HG03039 (cell line): ENCODE measurements at regions not wholly inside any gene's neighbourhood (a gene's known extent, or its start where the extent isn't known, plus 50 kb on each side); places are given as distances from the start of the nearest gene placed in this dataset.

Experiments used
- ATAC-seq: cut with Tn5 transposase; IDR thresholded peaks from one replicate; pipeline ENCODE4 v1.9.1; 2021; ENCODE audit warnings: mild to moderate bottlenecking, moderate library complexity; ENCODE audit not compliant: unreplicated experiment

DNA sequence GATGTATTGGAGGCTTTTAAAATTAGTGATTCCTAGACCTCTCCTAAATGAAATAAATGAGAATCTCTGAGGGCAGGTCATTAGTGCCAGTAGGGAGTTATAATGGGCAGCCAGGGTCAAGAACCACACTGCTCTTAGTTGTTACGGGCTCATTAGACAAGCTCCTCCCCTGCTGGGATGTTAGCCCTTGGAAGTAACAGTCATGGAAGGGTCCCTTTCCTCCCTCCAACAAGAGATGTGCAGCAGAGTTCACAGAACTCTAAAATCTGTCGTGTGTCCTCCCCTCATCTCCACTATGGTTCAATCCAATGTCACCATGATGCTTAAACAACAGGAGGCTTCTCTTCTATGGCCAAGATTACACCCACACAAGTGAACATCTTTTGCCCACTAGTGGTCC is 419.5 kb downstream of the INSC start:
- no peak for ATAC-seq

DNA sequence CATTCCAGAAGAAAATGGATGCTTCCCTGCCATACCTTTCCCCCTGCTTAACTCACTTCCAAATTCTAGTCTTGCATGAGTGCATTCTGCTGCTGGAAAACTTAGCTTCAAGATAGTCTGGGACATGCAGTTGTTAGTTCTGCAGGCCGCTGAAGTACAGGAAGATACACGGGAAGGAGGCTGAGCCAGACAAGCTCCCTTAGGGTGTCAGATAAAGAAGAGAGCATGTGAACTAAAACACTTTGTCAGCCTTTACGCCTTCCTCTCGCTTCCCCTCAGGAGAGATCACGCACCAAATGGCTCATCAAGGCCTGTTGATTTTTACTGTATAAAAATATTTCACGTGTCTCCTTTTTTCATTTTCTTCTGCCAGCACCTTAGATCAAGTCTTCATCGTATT is 420.7 kb downstream of the INSC start:
- no peak for ATAC-seq

- no peak for ATAC-seq
Measured at GRCh38 chr11:15536438-15536837, 421.7 kb downstream of the INSC start.

DNA sequence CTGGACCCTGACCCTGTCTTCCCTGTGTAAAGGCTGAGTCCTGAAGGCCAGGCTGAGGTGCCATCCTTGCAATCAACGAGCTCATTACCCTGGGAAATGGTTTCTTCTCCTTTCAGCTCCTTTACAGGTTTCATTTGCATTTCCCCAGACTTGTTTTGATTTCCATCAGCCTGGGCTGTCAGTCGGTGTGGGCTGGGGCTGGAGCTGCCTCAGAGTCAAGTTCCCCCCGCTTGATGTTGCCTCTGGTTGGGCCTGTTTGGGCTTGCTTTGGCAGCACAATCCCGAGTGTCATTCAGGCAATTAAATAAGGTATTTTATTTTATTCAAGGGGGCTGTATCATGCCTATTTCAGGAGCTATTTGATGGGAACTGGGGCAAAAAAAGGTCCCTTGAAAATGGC is 424.9 kb downstream of the INSC start:
- no peak for ATAC-seq

- ATAC-seq: no peak
Measured at GRCh38 chr11:15541079-15541478, 426.4 kb downstream of the INSC start.

- ATAC-seq: no peak
Measured at GRCh38 chr11:15544353-15544752, 429.6 kb downstream of the INSC start.

- no peak for ATAC-seq
Measured at GRCh38 chr11:15547685-15548084, 433.0 kb downstream of the INSC start.

GRCh38 chr11:15551901-15552851 is 437.5 kb downstream of the INSC start:
- no peak for ATAC-seq

GRCh38 chr11:15555161-15555560 is 440.4 kb downstream of the INSC start:
- no peak for ATAC-seq

DNA sequence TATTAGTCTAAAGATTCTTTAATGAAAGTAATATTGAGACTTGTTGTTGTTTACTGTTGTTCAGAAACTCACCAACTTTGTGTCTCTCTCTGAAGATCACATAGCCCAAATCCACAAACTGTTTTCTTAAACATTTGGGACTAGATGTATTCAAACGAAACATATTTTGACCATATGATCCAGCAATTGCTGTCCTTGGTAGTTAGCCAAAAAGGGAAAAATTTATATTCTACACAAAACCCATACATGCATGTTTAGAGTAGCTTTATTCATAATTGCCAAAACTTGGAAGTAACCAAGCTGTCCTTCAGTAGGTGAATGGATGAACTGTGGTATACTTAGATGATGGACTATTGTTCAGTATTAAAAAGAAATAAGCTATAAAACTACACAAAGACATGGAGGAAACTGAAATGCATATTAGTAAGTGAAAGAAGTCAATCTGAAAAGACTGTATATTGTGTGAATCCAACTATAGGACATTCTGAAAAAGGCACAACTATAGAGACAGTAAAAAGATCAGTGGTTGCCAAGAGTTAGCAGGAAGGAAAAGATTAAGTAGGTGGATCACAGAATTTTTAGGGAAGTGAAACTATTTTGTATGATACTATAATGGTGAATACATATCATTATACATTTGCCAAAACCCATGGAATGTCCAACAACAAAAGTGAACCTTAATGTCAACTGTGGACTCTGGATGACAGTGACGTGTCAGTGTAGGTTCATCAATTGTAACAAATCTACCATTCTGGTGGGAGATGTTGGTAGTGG is 442.9 kb downstream of the INSC start:
- ATAC-seq: no peak

- ATAC-seq: no peak
Measured at GRCh38 chr11:15558513-15559181, 443.9 kb downstream of the INSC start.

- no peak for ATAC-seq
Measured at GRCh38 chr11:15560689-15561467, 446.2 kb downstream of the INSC start.

GRCh38 chr11:15562230-15562629 is 447.5 kb downstream of the INSC start:
- ATAC-seq: no peak

DNA sequence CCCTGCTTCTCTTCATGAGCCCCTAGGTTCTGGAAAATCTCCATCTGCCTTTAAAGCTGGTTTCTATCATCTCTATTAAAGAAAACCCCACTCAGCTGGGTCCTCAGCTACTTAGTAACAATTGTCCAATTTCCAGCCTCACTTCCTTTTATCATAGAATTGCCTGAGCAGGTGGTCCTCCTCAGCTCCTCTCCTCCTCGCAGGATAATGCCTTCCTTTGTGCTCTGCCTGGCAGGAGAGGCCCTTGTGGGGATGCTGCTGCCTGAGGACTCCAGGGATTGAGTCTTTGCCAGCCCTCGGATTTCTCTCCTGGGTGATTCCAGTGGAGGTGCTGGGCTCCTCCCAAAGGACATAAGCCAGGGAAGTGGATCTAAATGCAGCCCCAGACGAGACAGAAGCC is 448.3 kb downstream of the INSC start:
- no peak for ATAC-seq

DNA sequence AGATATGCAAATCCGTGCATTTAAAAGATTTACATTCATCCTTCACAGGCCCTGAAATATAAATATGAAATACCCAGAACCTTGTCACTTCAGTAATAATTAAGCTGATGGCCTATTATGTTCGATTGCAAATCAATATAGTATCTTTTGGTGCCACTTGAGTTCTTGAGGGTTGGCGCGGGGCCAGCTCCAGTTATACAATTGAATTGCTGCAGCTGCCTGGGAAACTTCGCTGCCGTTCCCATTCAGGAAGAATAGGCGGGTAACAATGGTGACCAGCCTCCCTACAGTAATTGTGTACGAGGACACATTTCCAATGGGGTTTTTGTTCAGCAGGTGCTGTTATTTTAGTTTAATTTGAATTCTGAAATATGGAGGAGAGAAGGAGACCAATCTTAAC is 451.2 kb downstream of the INSC start:
- ATAC-seq: no peak

DNA sequence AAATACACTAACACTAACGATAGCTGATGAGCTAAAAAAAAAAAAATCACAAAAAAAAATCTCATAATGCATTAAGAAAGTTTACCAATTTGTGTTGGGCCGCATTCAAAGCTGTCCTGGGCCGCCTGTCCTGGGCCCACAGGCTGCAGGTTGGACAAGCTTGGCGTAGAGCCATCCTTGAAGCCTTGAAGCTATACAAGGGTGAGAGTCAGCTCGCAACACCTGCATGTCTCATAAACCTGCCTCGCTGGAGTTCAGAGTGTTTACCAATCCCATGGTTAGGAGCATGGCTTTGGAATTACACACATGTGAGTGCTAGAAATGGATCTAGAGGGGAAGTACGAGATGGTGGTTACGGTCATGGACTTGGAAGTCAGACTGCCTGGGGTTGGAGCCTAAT is 453.7 kb downstream of the INSC start:
- ATAC-seq: no peak

- no peak for ATAC-seq
Measured at GRCh38 chr11:15569305-15570025, 454.7 kb downstream of the INSC start.

- ATAC-seq: no peak
Measured at GRCh38 chr11:15575409-15575808, 460.7 kb downstream of the INSC start.

DNA sequence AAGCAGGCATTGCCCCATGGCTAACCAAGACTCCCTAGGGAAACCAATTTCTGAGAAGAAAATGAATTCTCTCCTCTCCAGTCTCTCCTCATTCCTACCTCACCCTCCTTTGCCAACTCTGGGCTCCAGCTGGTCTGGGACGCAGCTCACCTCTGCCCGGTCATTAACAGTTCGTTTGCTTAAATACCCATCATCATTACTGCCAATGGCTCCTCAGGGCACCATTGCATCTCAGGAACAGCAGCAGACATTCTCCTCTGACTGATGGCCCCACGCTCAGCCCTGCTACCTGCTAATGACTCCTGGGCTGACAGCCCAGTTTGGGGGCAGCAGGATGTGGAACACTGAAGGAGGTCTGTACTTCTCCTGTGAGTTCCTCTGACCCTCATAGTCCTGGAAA is 462.0 kb downstream of the INSC start:
- ATAC-seq: no peak

- no peak for ATAC-seq
Measured at GRCh38 chr11:15577519-15577918, 462.8 kb downstream of the INSC start.
